Peyer's patch (tissue), 4 donors: ENCODE measurements at regions not wholly inside any gene's neighbourhood (a gene's known extent, or its start where the extent isn't known, plus 50 kb on each side); places are given as distances from the start of the nearest gene placed in this dataset.
"Not testable (repeated sequence)": the region's sequence is repeated elsewhere in the genome, so short reads cannot be mapped to it uniquely, and the experiment has no call there.

Source experiments
- DNase-seq, 3 donors: peaks; one replicate each; pipeline ENCODE4 v3.0.0-alpha.2; 2017 to 2019
- H3K27ac ChIP-seq, 4 donors: fragments of 200-600 bp; sonication (generic); one replicate each; pipeline ENCODE4 v1.5.1; 2016 to 2019
- H3K27me3 ChIP-seq, 2 donors: fragments of 200-600 bp; sonication (generic); one replicate each; pipeline ENCODE4 v1.5.1; 2019
- H3K36me3 ChIP-seq, 3 donors: fragments of 200-600 bp; sonication (generic); one replicate each; pipeline ENCODE4 v1.5.1; 2016 to 2019
- H3K4me1 ChIP-seq, 4 donors: fragments of 200-600 bp; sonication (generic); one replicate each; pipeline ENCODE4 v1.5.1; 2016 to 2019
- H3K4me3 ChIP-seq, 4 donors: fragments of 200-600 bp; sonication (generic); 1 replicate in 3 of 4; 2 replicates in 1 of 4; pipeline ENCODE4 v1.5.1; 2016 to 2019; ENCODE audit warnings: mild to moderate bottlenecking in 1 of 4
- H3K9me3 ChIP-seq, 4 donors: fragments of 200-600 bp; sonication (generic); one replicate each; pipeline ENCODE4 v1.5.1; 2016 to 2019; ENCODE audit warnings: mild to moderate bottlenecking in 1 of 4
- POLR2A ChIP-seq, 2 donors: fragments of 450-650 bp; IDR thresholded peaks; one replicate each; pipeline ENCODE4 v1.5.1; 2017; ENCODE audit warnings: antibody characterized with exemption in 2 of 2, mild to moderate bottlenecking in 2 of 2, moderate library complexity in 2 of 2
- TF ChIP-seq, protein P1 (sequence below), 6 experiments: fragments of 450-650 bp in 4 of 6; fragments of 200-600 bp in 2 of 6; sonication (generic) in 1 of 6; IDR thresholded peaks; one replicate each; pipeline ENCODE4 v1.5.1; 2017 to 2019; ENCODE audit warnings: antibody characterized with exemption in 6 of 6, mild to moderate bottlenecking in 3 of 6, moderate library complexity in 1 of 6

DNA sequence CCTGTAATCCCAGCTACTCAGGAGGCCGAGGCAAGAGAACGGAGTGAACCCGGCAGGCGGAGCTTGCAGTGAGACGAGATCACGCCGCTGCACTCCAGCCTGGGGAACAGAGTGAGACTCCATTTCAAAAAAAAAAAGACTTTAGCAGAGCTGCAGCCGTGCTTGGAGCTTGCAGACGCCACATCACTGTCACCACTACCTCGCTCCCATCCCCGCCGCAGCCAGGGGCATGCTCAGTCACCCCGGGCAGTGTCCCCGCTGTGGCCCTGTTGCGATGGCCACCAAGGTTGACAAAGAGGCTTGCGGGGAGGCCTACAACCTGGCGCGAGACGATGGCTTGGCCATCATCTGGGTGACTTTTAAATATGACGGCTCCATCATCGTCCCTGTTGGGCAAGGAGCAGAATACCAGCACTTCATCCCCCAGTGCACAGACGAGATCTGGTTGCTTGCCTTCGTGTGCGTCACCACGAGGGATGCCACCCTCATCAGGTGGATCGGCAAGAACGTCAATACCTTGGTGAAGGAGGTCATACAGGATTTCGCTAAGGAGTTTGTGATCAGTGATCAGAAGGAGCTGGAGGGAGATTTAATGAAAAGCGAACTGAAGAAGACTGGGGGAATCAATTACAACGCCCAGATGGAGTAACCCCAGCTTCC is 118.1 kb downstream of the TNFRSF13B start:
- H3K36me3 ChIP-seq = no peaks in the 10 kb centered on the region
- no peak for DNase-seq
- TF ChIP-seq POLR2A (IDR thresholded peaks at IDR 0.05) = no peak
- TF ChIP-seq, protein P1, sequence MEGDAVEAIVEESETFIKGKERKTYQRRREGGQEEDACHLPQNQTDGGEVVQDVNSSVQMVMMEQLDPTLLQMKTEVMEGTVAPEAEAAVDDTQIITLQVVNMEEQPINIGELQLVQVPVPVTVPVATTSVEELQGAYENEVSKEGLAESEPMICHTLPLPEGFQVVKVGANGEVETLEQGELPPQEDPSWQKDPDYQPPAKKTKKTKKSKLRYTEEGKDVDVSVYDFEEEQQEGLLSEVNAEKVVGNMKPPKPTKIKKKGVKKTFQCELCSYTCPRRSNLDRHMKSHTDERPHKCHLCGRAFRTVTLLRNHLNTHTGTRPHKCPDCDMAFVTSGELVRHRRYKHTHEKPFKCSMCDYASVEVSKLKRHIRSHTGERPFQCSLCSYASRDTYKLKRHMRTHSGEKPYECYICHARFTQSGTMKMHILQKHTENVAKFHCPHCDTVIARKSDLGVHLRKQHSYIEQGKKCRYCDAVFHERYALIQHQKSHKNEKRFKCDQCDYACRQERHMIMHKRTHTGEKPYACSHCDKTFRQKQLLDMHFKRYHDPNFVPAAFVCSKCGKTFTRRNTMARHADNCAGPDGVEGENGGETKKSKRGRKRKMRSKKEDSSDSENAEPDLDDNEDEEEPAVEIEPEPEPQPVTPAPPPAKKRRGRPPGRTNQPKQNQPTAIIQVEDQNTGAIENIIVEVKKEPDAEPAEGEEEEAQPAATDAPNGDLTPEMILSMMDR (IDR thresholded peaks at IDR 0.05) = no peak

DNA sequence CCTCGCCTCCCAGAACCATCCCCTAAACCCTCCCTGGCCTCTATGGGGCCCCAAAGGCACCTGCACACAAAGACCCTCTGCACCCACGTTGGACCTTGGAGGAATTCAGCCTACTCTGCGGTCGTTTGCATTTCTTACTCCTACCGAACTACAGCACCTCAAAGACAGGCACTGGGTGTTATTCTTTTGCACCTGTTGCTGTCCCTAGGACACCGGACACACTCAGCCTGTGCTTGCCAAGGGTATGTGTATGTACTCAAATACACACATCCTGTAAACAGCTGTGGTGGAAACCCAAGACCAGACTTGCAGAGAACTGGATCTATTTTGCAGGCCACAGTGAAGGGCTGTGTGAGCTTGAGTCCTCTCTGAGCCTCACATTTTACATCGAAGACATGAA is 122.1 kb downstream of the TNFRSF13B start:
- H3K4me3 ChIP-seq, H3K9me3 ChIP-seq, H3K36me3 ChIP-seq, H3K4me1 ChIP-seq, H3K27ac ChIP-seq, DNase-seq, H3K27me3 ChIP-seq: not testable (repeated sequence)

More for the DNA sequence above, 118.1 kb downstream of the TNFRSF13B start:
- Histone ChIP-seq H3K4me3 (no peak overlapping the region), H3K4me1 (no peaks in the 10 kb centered on the region), H3K27me3 (no peaks in the 10 kb centered on the region), H3K27ac (no peak overlapping the region), H3K9me3 (no peaks in the 10 kb centered on the region)

DNA sequence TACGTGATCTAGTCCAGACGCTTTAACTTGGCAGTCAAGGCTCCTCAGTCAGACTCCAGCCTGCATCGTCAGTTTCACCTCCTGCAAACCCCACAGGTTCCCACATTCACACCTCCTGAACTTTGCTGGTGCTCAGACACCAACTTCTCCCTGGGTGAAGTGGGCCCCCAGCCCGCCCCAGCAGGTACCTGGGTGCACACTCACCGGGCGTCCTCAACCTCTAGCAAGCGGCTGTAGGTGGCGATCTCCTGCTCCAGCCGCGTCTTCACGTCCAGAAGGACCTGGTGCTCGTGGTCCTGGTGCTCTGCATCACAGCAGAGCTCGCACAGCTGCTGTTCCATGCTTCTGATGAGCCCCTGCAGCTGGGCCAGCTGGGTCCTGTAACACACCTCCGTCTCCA is 122.9 kb downstream of the TNFRSF13B start:
- H3K4me1 ChIP-seq, H3K9me3 ChIP-seq, H3K4me3 ChIP-seq, H3K27me3 ChIP-seq, DNase-seq, H3K36me3 ChIP-seq, H3K27ac ChIP-seq: not testable (repeated sequence)

DNA sequence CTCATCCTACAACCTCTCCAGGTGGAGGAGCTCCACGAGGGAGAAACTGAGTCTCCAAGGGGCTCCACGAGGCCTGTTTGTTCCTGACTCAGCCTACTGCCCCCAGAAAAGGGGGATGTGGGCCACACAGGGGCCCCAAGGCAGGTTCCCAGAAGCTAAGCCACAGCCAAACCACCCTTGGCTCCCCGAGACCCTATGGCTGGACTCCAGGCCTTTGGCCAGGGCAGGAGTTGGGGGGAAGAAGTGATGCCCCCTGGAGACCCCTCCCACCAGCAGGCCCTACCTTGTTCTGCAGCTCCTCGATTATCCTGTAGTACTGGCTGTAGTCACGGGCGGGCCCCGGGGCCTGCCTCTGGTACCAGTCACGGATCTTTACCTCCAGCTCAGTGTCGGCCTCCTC is 126.8 kb downstream of the TNFRSF13B start:
- not testable (repeated sequence) for H3K36me3 ChIP-seq, H3K4me1 ChIP-seq, H3K9me3 ChIP-seq, H3K4me3 ChIP-seq, DNase-seq, H3K27ac ChIP-seq, H3K27me3 ChIP-seq

DNA sequence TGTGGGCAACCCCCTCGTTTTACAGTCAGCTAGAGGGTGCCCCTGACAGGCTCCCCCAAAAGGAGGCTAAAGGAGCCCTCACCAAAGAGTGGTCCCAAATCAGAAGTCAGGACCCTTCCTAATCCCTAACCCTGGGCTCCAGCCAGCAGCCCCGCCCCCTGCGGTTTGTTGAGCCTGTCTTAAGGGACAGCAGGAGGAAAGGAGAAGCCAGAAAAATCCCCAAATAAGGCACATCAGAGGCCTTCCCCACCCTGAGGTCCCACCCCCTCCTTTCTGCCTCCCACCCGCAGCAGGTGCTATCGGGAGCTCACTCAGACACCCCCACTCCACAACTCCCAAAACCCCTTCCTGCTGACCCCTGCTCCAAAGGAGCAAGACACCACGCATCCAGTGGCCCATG is 127.2 kb downstream of the TNFRSF13B start:
- H3K9me3 ChIP-seq, H3K4me3 ChIP-seq, H3K27me3 ChIP-seq, H3K36me3 ChIP-seq, H3K27ac ChIP-seq, DNase-seq, H3K4me1 ChIP-seq: not testable (repeated sequence)

DNA sequence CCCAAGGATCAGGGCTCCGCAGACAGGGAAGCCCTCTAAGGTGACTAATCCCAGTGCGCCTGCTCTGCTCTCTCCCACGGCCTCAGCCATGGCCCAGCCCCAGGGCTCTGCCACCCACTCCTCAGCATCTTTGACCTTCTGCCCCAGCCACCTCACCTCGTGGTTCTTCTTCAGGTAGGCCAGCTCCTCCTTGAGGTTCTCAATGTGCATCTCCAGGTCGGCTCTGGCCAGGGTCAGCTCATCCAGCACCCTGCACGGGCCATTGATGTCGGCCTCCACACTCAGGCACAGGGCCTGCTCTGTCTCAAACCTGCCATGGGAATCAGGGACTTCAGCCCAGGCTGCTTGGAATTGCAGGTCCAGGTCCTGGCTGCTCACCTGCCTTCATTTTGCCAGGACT is 128.4 kb downstream of the TNFRSF13B start:
- not testable (repeated sequence) for H3K9me3 ChIP-seq, H3K4me3 ChIP-seq, H3K27me3 ChIP-seq, H3K4me1 ChIP-seq, H3K27ac ChIP-seq, DNase-seq, H3K36me3 ChIP-seq

DNA sequence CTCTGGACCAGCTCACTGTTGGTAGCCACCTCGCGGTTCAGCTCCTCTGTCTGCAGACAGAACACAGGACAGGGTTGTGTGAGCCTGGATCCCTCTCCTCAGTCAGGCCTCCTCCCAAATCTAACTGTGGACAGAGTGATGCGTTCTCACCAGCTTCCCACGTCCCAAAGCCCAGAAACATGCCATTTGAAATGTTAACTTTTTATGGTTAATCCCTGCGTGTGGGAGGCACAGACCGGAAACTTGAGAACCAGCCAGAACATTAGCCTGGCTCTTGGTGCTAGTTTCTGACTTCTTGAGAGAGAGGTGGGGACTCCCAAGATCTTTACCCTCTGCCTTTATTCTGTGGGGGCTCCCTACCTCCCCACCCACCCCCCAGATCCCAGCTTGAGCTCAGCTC is 129.6 kb downstream of the TNFRSF13B start:
- not testable (repeated sequence) for H3K9me3 ChIP-seq, H3K4me1 ChIP-seq, H3K4me3 ChIP-seq, H3K36me3 ChIP-seq, H3K27ac ChIP-seq, DNase-seq, H3K27me3 ChIP-seq

DNA sequence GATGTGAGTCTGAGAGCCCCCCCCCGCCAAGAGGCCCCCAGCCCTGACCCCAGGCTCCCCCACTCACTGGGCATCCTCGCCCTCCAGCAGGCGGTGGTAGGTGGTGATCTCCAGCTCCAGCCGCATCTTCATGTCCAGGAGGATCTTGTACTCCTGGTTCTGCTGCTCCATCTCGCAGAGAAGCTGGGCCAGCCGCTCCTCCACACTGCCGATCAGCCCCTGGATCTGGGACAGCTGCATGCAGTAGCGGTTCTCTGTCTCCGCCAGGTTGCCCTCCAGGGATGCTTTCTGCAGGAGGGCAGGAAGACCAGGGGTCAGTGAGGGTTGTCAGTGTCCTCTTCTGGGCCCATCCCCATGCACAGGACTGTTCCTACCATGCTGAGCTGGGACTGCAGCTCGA is 130.0 kb downstream of the TNFRSF13B start:
- not testable (repeated sequence) for H3K4me3 ChIP-seq, H3K36me3 ChIP-seq, DNase-seq, H3K27ac ChIP-seq, H3K4me1 ChIP-seq, H3K9me3 ChIP-seq, H3K27me3 ChIP-seq

DNA sequence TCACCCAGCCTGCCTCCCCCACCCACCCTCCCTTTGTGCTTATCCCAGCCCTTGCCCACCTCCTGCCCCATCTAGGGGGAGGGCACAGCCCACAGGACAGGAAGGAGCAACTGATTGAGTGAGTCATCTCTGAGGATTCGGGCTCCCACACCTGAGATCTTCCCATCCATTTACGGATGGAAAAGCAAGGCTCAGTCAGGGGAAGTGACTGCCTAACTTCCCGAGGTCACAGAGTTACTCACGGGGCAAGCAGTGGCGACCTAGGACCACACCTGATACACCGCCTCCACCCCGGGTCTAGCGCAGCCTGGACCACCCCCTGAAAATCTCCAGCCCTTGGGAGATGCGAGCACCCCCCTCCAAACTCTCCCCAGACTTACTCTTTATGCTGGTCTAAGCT is 131.7 kb downstream of the TNFRSF13B start:
- not testable (repeated sequence) for H3K27ac ChIP-seq, H3K4me3 ChIP-seq, H3K9me3 ChIP-seq, DNase-seq, H3K36me3 ChIP-seq, H3K27me3 ChIP-seq, H3K4me1 ChIP-seq

DNA sequence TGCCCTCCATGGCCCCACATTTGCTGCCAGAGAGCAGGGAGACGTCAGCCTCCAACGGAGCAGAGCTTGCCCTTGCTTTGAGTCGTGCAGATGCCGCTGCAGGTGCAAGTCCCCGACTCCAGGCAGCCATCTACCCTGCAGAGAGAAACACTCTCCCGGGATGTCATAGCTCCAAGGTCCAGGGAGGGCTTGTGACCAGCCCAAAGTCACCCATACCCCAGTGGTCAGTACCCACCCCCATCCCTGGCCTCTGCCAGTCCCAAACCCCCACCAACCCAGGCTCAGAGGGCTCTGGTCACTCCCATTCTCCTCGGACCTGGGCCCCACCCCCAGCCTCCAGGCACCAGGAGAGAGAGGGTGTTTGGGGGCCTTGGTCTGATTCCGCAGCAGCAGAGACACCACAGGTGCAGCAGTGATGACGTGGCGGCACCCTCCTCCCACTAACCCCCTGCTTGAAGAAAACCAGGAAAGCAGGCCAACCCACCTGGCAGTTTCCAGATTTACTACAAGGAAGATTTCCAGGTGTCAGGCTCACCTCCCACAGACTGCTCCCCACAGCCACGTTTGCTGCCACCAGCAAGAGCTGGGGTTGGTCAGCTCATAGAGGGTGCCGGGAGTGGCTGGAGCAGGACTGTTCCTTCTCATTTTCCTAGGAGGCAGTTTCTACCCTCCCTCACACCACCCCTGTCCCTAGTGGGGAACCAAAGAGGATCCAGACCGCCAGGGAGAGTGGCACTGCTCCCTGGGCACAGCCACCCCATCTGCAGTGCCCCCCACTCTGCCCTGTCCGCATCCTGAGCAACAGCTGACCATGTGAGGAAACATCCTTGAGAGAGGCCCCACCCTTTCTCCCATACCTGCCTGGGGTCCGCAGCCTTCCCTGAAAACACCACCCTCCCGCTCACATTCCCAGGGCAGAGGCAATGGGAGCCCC is 132.4 kb downstream of the TNFRSF13B start:
- H3K9me3 ChIP-seq, H3K27ac ChIP-seq, DNase-seq, H3K4me1 ChIP-seq, H3K36me3 ChIP-seq, H3K4me3 ChIP-seq, H3K27me3 ChIP-seq: not testable (repeated sequence)

DNA sequence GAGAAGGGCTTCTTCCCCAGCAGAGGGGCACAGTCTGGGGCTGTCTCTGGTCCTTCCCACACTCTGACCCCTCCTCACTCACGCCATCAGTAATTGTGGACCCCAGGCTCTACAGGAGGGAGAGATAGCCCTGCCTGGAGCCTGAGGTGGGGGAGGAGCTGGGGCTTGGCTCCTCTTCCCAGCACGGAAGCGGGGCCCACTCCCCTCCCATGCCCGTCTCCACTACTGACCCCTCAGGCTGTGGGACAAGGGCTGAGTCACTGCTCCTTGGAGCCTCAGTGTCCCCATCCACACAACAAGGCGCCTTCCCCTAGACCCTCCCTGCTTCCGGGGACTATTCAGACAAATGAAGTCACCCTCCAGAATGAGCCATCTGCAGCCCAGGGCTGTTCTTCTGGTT is 133.1 kb downstream of the TNFRSF13B start:
- not testable (repeated sequence) for H3K36me3 ChIP-seq, H3K27me3 ChIP-seq, H3K4me3 ChIP-seq, H3K27ac ChIP-seq, DNase-seq, H3K9me3 ChIP-seq, H3K4me1 ChIP-seq

DNA sequence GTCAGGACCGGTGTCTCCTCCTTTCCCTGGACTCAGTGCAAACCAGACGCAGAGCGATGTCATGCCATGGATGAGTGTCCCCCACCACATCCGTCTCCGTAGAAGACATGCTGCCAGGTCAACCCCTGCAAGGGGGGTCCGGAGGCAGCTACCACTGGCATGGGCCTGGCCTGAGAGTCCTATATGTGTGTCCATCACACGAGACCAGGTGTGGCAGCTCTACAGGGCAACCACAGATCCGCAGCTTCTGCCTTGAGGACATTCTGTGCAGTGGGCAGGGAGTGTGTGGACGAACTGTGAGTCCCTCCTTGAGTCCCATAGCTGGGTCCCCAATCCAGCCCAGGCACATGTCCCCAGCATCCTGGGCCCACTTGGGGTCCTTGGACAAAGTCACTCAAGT is 133.6 kb downstream of the TNFRSF13B start:
- H3K4me1 ChIP-seq, H3K27me3 ChIP-seq, H3K36me3 ChIP-seq, H3K9me3 ChIP-seq, H3K27ac ChIP-seq, H3K4me3 ChIP-seq, DNase-seq: not testable (repeated sequence)

DNA sequence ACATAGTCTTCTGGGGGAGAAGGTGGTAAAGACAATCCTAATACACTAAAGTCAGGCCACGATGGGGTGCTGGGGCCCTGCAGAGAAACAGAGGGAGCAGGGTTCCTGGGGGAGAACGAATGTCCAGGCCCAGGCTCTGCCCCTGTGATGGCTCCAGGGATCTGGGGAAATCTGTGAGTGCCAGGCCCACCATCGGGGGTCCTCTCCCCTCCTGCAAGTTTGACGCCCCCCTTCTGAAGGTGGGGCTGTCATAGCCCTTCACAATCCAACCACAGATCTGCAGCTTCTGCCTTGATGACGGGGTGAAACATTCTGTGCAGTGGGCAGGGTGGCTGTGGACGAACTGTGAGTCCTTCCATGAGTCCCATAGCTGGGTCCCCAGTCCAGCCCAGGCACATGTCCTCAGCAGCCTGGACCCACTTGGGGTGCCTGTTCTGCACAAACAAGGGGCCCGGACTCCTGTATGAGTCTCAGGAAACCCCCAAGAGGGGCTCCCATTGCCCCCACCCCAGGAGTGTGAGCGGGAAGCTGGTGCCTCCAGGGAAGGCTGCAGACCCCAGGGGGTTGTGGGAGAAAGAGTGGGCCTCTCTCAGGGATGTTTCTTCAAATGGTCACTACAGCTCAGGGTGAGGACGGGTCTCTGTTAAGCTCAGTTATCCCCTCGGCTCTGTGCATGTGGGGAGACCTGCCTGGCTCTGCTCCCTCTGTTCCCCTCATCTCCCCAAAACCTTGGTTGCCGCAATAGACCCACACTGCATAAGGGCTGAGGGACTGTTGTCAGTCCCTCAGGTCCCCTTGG is 134.3 kb downstream of the TNFRSF13B start:
- H3K27ac ChIP-seq, H3K4me1 ChIP-seq, DNase-seq, H3K4me3 ChIP-seq, H3K9me3 ChIP-seq, H3K27me3 ChIP-seq, H3K36me3 ChIP-seq: not testable (repeated sequence)
